Effector memory CD8-positive, alpha-beta T cell (primary cell): ENCODE measurements at regions not wholly inside any gene's neighbourhood (a gene's known extent, or its start where the extent isn't known, plus 50 kb on each side); places are given as distances from the start of the nearest gene placed in this dataset.
"Not testable (repeated sequence)": the region's sequence is repeated elsewhere in the genome, so short reads cannot be mapped to it uniquely, and the experiment has no call there.

Source experiments
- ATAC-seq: fragments of 150-1000 bp; cut with Tn5 transposase; replicated peaks from 2 replicates; pipeline ENCODE4 v1.10.0; 2021; ENCODE audit warnings: mild to moderate bottlenecking, moderate library complexity
- DNase-seq, 3 experiments: peaks; one replicate each; pipeline ENCODE4 v3.0.0; 2021
- H3K27ac Mint-ChIP-seq, 2 donors: one replicate each; pipeline ENCODE4 v1.8.0; 2022; ENCODE audit warnings: mild to moderate bottlenecking in 2 of 2, mixed read lengths in 2 of 2, moderate library complexity in 2 of 2
- H3K27me3 Mint-ChIP-seq, 2 donors: one replicate each; pipeline ENCODE4 v1.8.0; 2022; ENCODE audit warnings: mixed read lengths in 2 of 2
- H3K36me3 Mint-ChIP-seq: one replicate; pipeline ENCODE4 v1.8.0; 2022; ENCODE audit warnings: mild to moderate bottlenecking, moderate library complexity, mixed read lengths; ENCODE audit not compliant: insufficient read depth
- H3K4me1 Mint-ChIP-seq, 2 donors: one replicate each; pipeline ENCODE4 v1.8.0; 2022; ENCODE audit warnings: low read depth in 2 of 2, mixed read lengths in 2 of 2
- H3K4me3 Mint-ChIP-seq, 2 donors: one replicate each; pipeline ENCODE4 v1.8.0; 2022; ENCODE audit warnings: mild to moderate bottlenecking in 2 of 2, mixed read lengths in 2 of 2, moderate library complexity in 2 of 2
- H3K9me3 Mint-ChIP-seq, 2 donors: one replicate each; pipeline ENCODE4 v1.8.0; 2022; ENCODE audit warnings: mixed read lengths in 2 of 2

DNA sequence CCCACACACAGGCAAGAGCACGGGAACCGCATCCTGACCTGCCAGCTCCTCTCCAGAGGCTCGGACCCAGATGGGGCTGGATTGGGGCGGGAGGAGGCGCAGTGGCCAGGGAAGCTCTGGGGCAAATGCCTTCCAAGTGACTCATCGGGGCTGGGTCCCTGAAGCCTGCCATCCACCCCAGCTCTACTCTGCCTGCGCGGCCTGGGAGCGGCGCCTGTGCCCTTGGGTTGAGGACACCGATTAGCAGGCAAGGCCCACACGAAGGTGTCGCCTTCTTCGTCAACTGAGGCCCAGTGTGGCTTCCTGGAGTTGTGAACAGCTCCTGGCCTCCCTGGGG is 4380.3 kb upstream of the TPTE start:
- not testable (repeated sequence) for ATAC-seq

DNA sequence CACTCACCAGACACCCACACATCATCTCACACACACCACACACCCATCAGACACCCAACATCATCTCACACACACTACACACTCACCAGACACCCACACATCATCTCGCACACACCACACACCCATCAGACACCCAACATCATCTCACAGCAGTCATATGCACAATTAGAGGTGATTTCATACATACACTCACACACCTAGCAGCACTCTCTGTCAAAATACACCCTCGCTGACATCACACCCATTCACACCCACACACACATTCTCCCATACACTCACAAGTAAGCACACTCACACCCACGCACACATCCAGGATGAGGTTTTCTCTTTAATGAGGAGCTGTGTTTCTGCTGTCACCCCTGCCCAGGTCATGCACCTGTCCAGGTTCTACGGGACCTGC is 4368.2 kb upstream of the TPTE start:
- DNase-seq, H3K9me3 Mint-ChIP-seq, ATAC-seq, H3K27me3 Mint-ChIP-seq, H3K36me3 Mint-ChIP-seq, H3K4me3 Mint-ChIP-seq, H3K4me1 Mint-ChIP-seq, H3K27ac Mint-ChIP-seq: not testable (repeated sequence)

More for the DNA sequence above, 4380.3 kb upstream of the TPTE start:
- not testable (repeated sequence) for H3K27ac Mint-ChIP-seq, H3K4me1 Mint-ChIP-seq, H3K4me3 Mint-ChIP-seq, H3K9me3 Mint-ChIP-seq, DNase-seq, H3K27me3 Mint-ChIP-seq, H3K36me3 Mint-ChIP-seq

DNA sequence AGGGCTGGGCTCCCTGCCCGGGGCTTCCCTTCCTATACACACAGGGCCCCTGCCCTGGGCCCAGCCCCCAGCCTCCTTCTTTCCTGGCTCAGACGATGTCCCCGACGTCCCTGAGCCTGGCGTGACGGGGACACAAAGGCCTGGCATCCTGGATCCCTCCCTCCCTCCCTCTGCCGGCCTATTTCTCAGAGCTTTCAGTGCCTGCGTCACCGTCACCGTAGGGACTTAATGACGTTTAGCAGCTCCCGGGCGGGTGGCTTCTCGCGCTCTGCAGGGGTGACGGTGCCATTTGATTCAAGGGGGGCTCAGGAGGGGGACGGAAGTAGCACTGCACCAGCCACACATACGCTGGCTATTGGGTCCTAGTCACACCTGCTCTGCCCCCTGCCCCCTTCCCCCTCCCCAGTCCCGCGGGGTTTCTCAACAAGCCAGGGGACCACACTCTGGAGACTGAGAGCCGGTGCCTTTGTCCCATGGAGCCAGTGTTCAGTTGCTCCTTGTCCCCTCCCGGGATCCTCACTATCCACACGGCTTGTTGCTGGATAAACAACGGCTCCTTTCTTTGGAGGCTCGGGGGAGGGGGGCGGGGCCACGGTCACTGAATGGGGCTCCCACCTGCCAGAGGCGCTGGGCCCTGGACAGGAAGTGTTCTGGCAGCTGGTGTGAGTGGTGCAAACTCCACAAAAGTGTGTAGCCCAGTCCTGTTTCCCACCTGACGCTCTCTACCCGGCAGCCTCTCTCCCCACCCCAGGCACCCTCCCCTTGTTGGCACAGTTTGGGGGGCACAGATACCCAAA is 4366.7 kb upstream of the TPTE start:
- ATAC-seq: peak; percentile 93

DNA sequence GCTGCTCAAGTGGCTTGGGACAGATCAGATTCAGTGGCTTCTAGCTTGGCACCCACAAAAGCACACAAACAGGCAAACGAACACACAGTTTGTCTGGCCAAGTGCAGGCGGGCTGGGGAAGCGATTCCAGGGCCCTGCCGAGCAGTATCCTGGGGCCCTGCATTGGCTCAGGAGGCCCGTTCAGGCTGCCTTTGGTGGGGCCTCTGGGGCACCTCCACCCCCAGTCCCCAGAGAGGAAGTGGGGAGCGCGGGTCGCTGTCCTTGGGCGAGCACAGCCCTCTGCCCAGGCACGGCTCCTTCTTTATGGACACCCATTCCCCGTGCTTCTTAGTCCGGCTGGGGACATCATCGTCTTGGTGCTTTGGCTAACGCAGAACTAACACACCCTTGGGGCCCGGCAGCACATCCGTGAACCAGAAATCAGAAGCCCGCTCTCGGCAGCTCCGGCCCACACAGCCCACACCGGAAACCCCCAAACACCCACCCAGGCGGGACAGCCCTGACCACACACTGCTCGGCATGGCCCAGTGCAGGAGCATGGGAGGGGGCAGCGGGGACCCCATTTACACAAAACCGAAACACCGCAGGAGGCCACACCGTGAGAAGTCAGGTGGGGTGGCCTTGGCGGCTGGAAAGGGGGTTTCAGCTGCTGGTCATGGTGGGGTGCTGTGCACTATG is 4364.5 kb upstream of the TPTE start:
- not testable (repeated sequence) for DNase-seq, H3K4me3 Mint-ChIP-seq, H3K9me3 Mint-ChIP-seq, H3K27ac Mint-ChIP-seq, H3K36me3 Mint-ChIP-seq, H3K4me1 Mint-ChIP-seq, ATAC-seq, H3K27me3 Mint-ChIP-seq

More for the DNA sequence above, 4366.7 kb upstream of the TPTE start:
- not testable (repeated sequence) for H3K9me3 Mint-ChIP-seq, H3K27me3 Mint-ChIP-seq, H3K36me3 Mint-ChIP-seq, H3K4me3 Mint-ChIP-seq, DNase-seq, H3K27ac Mint-ChIP-seq, H3K4me1 Mint-ChIP-seq

DNA sequence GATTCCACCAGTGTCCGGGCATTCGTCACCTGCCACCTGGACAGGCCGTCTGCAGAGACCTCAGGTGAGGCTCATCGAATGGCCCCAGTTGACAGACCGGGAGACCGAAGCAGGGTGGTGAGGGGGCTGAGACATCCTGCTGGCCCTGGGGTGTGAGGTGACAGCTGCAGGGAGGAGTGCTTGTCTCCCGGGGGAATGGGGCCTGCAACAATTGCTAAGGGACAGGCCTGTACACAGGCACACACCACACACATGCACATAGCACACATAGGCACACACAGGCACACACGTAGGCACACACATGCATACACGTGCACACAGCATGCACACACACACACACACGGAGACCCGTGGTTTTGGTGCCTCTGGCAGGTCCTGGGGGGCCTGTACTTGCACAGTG is 4363.9 kb upstream of the TPTE start:
- not testable (repeated sequence) for DNase-seq, H3K4me1 Mint-ChIP-seq, H3K27me3 Mint-ChIP-seq, ATAC-seq, H3K27ac Mint-ChIP-seq, H3K9me3 Mint-ChIP-seq, H3K36me3 Mint-ChIP-seq, H3K4me3 Mint-ChIP-seq

DNA sequence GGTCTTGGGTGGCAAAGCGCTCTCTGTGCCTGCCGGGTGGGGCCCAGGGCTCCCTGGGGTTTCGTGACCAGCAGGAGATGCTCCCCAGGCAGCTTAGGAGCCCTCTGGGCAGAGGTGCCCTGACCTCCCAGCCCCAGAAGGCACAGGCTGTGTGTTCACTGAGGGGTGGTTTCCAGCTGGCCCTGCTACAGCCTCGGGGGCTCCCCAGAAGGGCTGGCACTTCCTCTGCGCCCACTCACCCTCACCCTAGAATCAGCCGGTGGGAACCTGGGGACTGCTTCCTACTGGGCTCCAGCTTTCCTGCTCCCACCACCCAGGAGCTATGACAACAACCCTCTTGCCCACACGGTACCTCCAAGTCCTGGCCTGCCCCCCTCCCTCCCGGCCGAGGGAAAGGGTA is 4363.2 kb upstream of the TPTE start:
- not testable (repeated sequence) for H3K27me3 Mint-ChIP-seq, DNase-seq, H3K4me1 Mint-ChIP-seq, H3K27ac Mint-ChIP-seq, H3K4me3 Mint-ChIP-seq, H3K9me3 Mint-ChIP-seq, H3K36me3 Mint-ChIP-seq, ATAC-seq
